ENCODE measurements at regions not wholly inside any gene's neighbourhood (a gene's known extent, or its start where the extent isn't known, plus 50 kb on each side); places are given as distances from the start of the nearest gene placed in this dataset.

- no peak for DNase-seq
These were observed 174.1 kb upstream of the IGSF21 start for GRCh38 chr1:17933501-17933900.

GRCh38 chr1:17933971-17934370, 173.6 kb upstream of the IGSF21 start:
- DNase-seq: no peak

GRCh38 chr1:17935230-17935629, 172.4 kb upstream of the IGSF21 start:
- DNase-seq: no peak

- no peak for DNase-seq
These were observed 166.0 kb upstream of the IGSF21 start for GRCh38 chr1:17941431-17942189.

GRCh38 chr1:17943506-17943905, 164.1 kb upstream of the IGSF21 start:
- DNase-seq: no peak

- DNase-seq: no peak
These were observed 163.0 kb upstream of the IGSF21 start for GRCh38 chr1:17944646-17945045.

- DNase-seq: no peak
These were observed 161.2 kb upstream of the IGSF21 start for GRCh38 chr1:17946434-17946833.

GRCh38 chr1:17948594-17948993, 159.0 kb upstream of the IGSF21 start:
- DNase-seq: no peak

GRCh38 chr1:17949511-17949910, 158.1 kb upstream of the IGSF21 start:
- DNase-seq: no peak

- DNase-seq: no peak
These were observed 156.9 kb upstream of the IGSF21 start for GRCh38 chr1:17950728-17951127.

- no peak for DNase-seq
These were observed 155.1 kb upstream of the IGSF21 start for GRCh38 chr1:17952506-17952905.

GRCh38 chr1:17953921-17954320, 153.7 kb upstream of the IGSF21 start:
- no peak for DNase-seq

GRCh38 chr1:17955302-17956285, 152.0 kb upstream of the IGSF21 start:
- no peak for DNase-seq

- DNase-seq: no peak
These were observed 149.9 kb upstream of the IGSF21 start for GRCh38 chr1:17957588-17958267.

GRCh38 chr1:17958704-17959103, 148.9 kb upstream of the IGSF21 start:
- DNase-seq: no peak

GRCh38 chr1:17963513-17963912, 144.1 kb upstream of the IGSF21 start:
- DNase-seq: no peak

GRCh38 chr1:17965515-17966100, 142.0 kb upstream of the IGSF21 start:
- DNase-seq: no peak

GRCh38 chr1:17966341-17966740, 141.3 kb upstream of the IGSF21 start:
- DNase-seq: no peak

- no peak for DNase-seq
These were observed 139.9 kb upstream of the IGSF21 start for GRCh38 chr1:17967623-17968255.

- DNase-seq: no peak
These were observed 136.8 kb upstream of the IGSF21 start for GRCh38 chr1:17970757-17971156.

GRCh38 chr1:17973694-17974093, 133.9 kb upstream of the IGSF21 start:
- no peak for DNase-seq

- DNase-seq: no peak
These were observed 130.7 kb upstream of the IGSF21 start for GRCh38 chr1:17976854-17977253.

Data from RPMI8226 (cell line).